ENCODE measurements at regions not wholly inside any gene's neighbourhood (a gene's known extent, or its start where the extent isn't known, plus 50 kb on each side); places are given as distances from the start of the nearest gene placed in this dataset.

DNA sequence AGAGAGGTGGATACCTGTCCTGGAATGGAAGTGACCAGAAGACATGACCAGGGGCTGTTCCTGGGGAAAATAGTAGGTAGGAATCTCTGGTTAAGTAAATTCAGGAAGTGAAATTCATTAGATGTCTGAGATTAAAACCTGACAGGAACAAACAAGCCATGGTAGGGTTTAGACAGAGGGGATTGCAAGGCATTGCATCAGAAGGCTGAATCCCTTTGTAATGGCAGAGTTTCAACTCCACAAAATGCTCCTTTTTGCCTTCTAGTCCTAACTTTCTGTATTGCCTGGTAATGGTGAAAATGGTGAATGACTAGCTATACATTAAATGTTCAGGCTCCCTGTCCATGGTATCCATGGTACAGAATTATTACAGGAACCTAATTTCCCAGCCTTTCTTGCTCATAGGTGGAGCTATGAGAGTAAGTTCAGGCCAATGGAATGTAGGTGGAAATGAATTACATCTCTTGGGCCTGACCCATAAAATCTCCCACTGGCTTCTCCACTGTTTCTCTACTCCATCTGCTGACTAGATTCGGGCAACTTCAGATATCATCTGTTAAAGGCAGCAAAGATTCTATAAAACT is 113.4 kb upstream of the CNTLN start:
- TF ChIP-seq CTCF (IDR thresholded peaks at IDR 0.05) (no peak), ZFX (IDR thresholded peaks at IDR 0.05; ENCODE audit: borderline replicate concordance) (no peak)

All from 22Rv1 (cell line).